ENCODE measurements at regions not wholly inside any gene's neighbourhood (a gene's known extent, or its start where the extent isn't known, plus 50 kb on each side); places are given as distances from the start of the nearest gene placed in this dataset.

GRCh38 chr12:46659824-46660223 is 166.0 kb downstream of the SLC38A4 start:
- Histone ChIP-seq H3K9ac (replicated peaks; ENCODE audit: extremely low read depth, insufficient read depth, low read length) (peak overlapping the region; percentile 57), H3K9me1 (replicated peaks; ENCODE audit: control insufficient read depth, extremely low read depth, insufficient read depth, low read length) (no peaks in the 10 kb centered on the region), H3K27me3 (ENCODE audit: control insufficient read depth in 2 of 2, insufficient read depth in 2 of 2, low read length in 2 of 2) (no peaks in the 10 kb centered on the region), H3K4me1 (ENCODE audit: control insufficient read depth, extremely low read depth, insufficient read depth, low read length) (peaks cover 51% of the 10 kb centered on the region), H2AFZ (ENCODE audit: low read depth, low read length) (no peak overlapping the region), H4K20me1 (replicated peaks; ENCODE audit: control insufficient read depth, extremely low read depth, insufficient read depth, low read length) (no peaks in the 10 kb centered on the region), H3K4me2 (ENCODE audit: insufficient read depth, low read length) (peak overlapping the region; percentile 57), H3K9me3 (replicated peaks; ENCODE audit: control insufficient read depth, insufficient read depth, low read length) (no peaks in the 10 kb centered on the region), H3K36me3 (ENCODE audit: control insufficient read depth in 2 of 2, extremely low read depth in 1 of 2, insufficient read depth in 2 of 2, low read length in 2 of 2) (no peaks in the 10 kb centered on the region), H3K27ac (ENCODE audit: insufficient read depth, low read depth, low read length) (peak overlapping the region; percentile 83), H3K79me2 (ENCODE audit: control insufficient read depth, insufficient read depth, low read length) (no peaks in the 10 kb centered on the region), H3K4me3 (replicated peaks in 1 of 3; ENCODE audit: insufficient read depth in 1 of 3, low read depth in 1 of 3, low read length in 3 of 3) (no peak overlapping the region)
- FAIRE-seq (peak; percentile 62), DNase-seq (ENCODE audit: low read depth, low spot score) (peak; percentile 86)
- intact Hi-C loops (cut with micrococcal nuclease) (loop anchor here (2.0 to 5.0 kb wide), 3 partner anchors 213 to 669 kb away; partner anchors contain the start of gene SCAF11), dilution Hi-C loops (cut with MboI; ENCODE audit: extremely low pct_ligation_motif_present, low sequenced_read_pairs) (no loop called here)
- ChIA-PET CTCF (interaction anchor here (1.0 kb wide), 2 partner anchors 228 to 287 kb away, joined by 3 to 4 read pairs; no protein-coding TSS in a partner anchor), POLR2A (no interaction called here)
- no TSS peak for BruUV-seq (replicated peaks)
- TF ChIP-seq POLR2A (IDR thresholded peaks at IDR 0.05; ENCODE audit: low read depth, low read length) (peak; percentile 26), MYC (IDR thresholded peaks at IDR 0.05; ENCODE audit: low read depth, low read length) (peak; percentile 7), EZH2 (IDR thresholded peaks at IDR 0.05; ENCODE audit: borderline replicate concordance, low read depth, low read length, severe bottlenecking) (no peak), FOS (IDR thresholded peaks at IDR 0.05; ENCODE audit: borderline replicate concordance, insufficient read depth, low read length) (peak; percentile 13), POLR2AphosphoS5 (IDR thresholded peaks at IDR 0.05; ENCODE audit: insufficient read depth, low read depth, low read length) (no peak), MAX (IDR thresholded peaks at IDR 0.05; ENCODE audit: insufficient read depth, insufficient read length) (no peak), JUN (IDR thresholded peaks at IDR 0.05; ENCODE audit: borderline replicate concordance, insufficient read depth, insufficient read length, low read depth) (peak; percentile 11), GATA2 (IDR thresholded peaks at IDR 0.05; ENCODE audit: insufficient read depth, insufficient read length, low read depth, low read length) (no peak)
- TF ChIP-seq, protein P1, sequence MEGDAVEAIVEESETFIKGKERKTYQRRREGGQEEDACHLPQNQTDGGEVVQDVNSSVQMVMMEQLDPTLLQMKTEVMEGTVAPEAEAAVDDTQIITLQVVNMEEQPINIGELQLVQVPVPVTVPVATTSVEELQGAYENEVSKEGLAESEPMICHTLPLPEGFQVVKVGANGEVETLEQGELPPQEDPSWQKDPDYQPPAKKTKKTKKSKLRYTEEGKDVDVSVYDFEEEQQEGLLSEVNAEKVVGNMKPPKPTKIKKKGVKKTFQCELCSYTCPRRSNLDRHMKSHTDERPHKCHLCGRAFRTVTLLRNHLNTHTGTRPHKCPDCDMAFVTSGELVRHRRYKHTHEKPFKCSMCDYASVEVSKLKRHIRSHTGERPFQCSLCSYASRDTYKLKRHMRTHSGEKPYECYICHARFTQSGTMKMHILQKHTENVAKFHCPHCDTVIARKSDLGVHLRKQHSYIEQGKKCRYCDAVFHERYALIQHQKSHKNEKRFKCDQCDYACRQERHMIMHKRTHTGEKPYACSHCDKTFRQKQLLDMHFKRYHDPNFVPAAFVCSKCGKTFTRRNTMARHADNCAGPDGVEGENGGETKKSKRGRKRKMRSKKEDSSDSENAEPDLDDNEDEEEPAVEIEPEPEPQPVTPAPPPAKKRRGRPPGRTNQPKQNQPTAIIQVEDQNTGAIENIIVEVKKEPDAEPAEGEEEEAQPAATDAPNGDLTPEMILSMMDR (IDR thresholded peaks at IDR 0.05; ENCODE audit: extremely low read depth in 1 of 2, insufficient read depth in 1 of 2, low read depth in 1 of 2, low read length in 2 of 2) = no peak

All from endothelial cell of umbilical vein (primary cell).